ENCODE measurements at regions not wholly inside any gene's neighbourhood (a gene's known extent, or its start where the extent isn't known, plus 50 kb on each side); places are given as distances from the start of the nearest gene placed in this dataset.

DNA sequence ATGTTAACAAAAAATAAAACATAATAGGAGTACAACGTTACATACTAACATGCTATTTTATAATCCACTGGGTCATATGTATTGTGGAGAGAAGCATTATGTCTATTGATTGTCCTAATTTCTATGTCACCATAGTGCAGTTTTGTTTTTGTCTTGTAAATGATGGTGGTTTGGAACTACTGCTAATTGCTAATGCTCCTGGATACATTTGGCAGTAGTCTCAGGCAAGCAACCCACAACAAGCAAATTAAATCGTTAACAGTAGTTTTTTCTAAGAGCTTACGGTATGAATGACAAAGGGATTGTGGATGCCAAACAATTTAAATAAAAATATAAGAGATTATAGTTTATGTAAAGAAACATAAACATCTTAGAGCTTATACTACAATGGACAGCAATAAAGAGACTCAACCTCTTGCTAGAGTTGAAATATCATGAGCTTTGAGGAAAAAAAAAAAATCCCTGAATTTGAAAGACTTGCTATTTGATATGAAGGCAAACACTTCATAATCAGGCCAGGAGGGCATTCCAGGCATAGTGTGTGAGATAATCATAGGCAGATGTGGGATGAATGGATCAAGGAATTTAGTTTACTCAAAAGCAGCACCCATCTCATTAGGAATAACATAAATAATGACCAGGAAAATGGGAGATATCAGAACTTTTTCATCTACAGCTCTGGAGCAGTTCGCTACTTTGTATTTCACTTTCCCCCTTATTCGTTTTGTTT lies 181.3 kb downstream of the CCDC59 start:
- Histone ChIP-seq H3K4me1 (no peaks in the 10 kb centered on the region), H4K20me1 (no peaks in the 10 kb centered on the region), H3K9me3 (no peaks in the 10 kb centered on the region), H3K4me3 (no peak overlapping the region), H3K27ac (no peak overlapping the region), H3K27me3 (no peaks in the 10 kb centered on the region), H3K4me2 (no peak overlapping the region), H3K9ac (no peak overlapping the region), H3K36me3 (no peaks in the 10 kb centered on the region)
- no peak for TF ChIP-seq Cebpa-rat (IDR thresholded peaks at IDR 0.05)

DNA sequence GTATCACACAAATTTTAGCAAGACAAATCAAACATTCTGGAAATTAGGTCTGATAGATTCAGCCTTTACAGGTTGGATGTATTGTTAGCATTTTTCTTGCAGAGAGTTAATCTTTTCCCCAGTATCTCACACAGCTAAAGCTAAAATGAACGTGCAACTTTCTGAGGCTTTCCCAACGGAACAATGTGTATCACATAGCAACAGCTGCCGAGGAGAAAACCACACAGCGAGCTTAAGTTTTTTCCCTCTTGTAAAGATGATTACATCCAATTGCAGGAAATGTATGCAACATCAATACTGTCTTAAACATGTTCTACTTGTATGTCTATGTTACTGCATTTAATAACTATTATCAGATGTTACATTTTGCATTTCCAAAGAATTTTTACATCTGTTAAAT lies 182.2 kb downstream of the CCDC59 start:
- no peaks in the 10 kb centered on the region for H3K27me3 ChIP-seq
- no peaks in the 10 kb centered on the region for H3K4me1 ChIP-seq
- H4K20me1 ChIP-seq = no peaks in the 10 kb centered on the region
- no peak overlapping the region for H3K27ac ChIP-seq
- H3K4me2 ChIP-seq = no peak overlapping the region
- H3K9me3 ChIP-seq = no peaks in the 10 kb centered on the region
- no peak overlapping the region for H3K9ac ChIP-seq
- H3K36me3 ChIP-seq = no peaks in the 10 kb centered on the region
- no peak overlapping the region for H3K4me3 ChIP-seq
- no peak for TF ChIP-seq Cebpa-rat (IDR thresholded peaks at IDR 0.05)

DNA sequence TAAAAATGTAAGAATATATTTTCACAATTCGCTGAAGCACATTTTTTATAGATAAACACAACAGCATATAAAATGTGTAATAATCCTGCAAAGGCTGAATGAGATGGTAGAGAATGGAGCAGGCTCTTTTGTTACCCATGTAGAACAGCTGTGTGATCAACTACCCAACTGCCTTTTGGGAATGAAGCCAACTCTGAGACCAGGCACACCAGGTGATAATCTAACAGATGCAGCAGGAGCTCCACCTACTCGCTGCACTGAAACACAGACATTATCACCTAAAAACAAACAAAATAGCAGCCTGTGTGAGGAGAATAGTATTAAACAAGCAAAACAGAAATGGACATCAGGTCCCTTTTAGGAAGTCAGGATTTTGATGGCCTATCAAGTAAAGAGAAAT lies 183.3 kb downstream of the CCDC59 start:
- no peak for TF ChIP-seq Cebpa-rat (IDR thresholded peaks at IDR 0.05)
- H3K9ac ChIP-seq = no peak overlapping the region
- H3K9me3 ChIP-seq = no peaks in the 10 kb centered on the region
- H4K20me1 ChIP-seq = no peaks in the 10 kb centered on the region
- no peak overlapping the region for H3K4me2 ChIP-seq
- no peak overlapping the region for H3K4me3 ChIP-seq
- H3K4me1 ChIP-seq = no peaks in the 10 kb centered on the region
- no peak overlapping the region for H3K27ac ChIP-seq
- H3K27me3 ChIP-seq = no peaks in the 10 kb centered on the region
- no peaks in the 10 kb centered on the region for H3K36me3 ChIP-seq

- no peak overlapping the region for H3K4me3 ChIP-seq
- no peak overlapping the region for H3K9ac ChIP-seq
- H4K20me1 ChIP-seq = no peaks in the 10 kb centered on the region
- H3K4me2 ChIP-seq = no peak overlapping the region
- no peaks in the 10 kb centered on the region for H3K4me1 ChIP-seq
- TF ChIP-seq Cebpa-rat (IDR thresholded peaks at IDR 0.05) = no peak
- H3K9me3 ChIP-seq = no peaks in the 10 kb centered on the region
- no peaks in the 10 kb centered on the region for H3K27me3 ChIP-seq
- no peak overlapping the region for H3K27ac ChIP-seq
- H3K36me3 ChIP-seq = no peaks in the 10 kb centered on the region
Measured at GRCh38 chr12:82174383-82174782, 183.8 kb downstream of the CCDC59 start.

DNA sequence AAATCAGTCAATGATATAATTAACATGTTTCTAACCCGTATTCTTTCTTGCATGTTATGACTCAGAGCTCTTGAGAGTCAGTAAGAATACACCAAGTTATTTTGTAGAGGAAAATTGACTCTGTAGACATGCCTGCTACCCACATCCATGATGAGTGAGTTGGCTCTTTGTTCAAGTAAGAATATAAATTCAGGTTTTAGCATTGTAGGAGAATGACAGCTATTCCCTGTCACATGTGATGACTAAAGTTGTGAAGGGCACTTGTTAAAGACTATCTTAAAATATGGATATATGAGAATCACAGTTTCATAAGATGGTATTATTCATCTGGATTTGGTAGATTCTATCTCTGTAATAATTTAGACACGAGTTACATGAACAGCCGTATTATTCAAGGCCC lies 209.1 kb downstream of the CCDC59 start:
- Histone ChIP-seq H3K27ac (no peak overlapping the region), H4K20me1 (no peaks in the 10 kb centered on the region), H3K4me3 (no peak overlapping the region), H3K9ac (no peak overlapping the region), H3K27me3 (no peaks in the 10 kb centered on the region), H3K9me3 (no peaks in the 10 kb centered on the region), H3K36me3 (no peaks in the 10 kb centered on the region), H3K4me2 (no peak overlapping the region), H3K4me1 (no peaks in the 10 kb centered on the region)
- no peak for TF ChIP-seq Cebpa-rat (IDR thresholded peaks at IDR 0.05)

GRCh38 chr12:82146740-82147139 lies 211.4 kb downstream of the CCDC59 start:
- no peaks in the 10 kb centered on the region for H3K36me3 ChIP-seq
- H3K27ac ChIP-seq = no peak overlapping the region
- H3K4me2 ChIP-seq = no peak overlapping the region
- H3K27me3 ChIP-seq = no peaks in the 10 kb centered on the region
- H3K9ac ChIP-seq = no peak overlapping the region
- H3K4me3 ChIP-seq = no peak overlapping the region
- H3K4me1 ChIP-seq = no peaks in the 10 kb centered on the region
- H4K20me1 ChIP-seq = no peaks in the 10 kb centered on the region
- H3K9me3 ChIP-seq = no peaks in the 10 kb centered on the region
- TF ChIP-seq Cebpa-rat (IDR thresholded peaks at IDR 0.05) = no peak

GRCh38 chr12:82144505-82144904 lies 213.7 kb downstream of the CCDC59 start:
- H3K9ac ChIP-seq = no peak overlapping the region
- no peaks in the 10 kb centered on the region for H3K4me1 ChIP-seq
- no peaks in the 10 kb centered on the region for H3K9me3 ChIP-seq
- no peak overlapping the region for H3K4me2 ChIP-seq
- H3K27me3 ChIP-seq = no peaks in the 10 kb centered on the region
- no peak overlapping the region for H3K4me3 ChIP-seq
- TF ChIP-seq Cebpa-rat (IDR thresholded peaks at IDR 0.05) = no peak
- no peak overlapping the region for H3K27ac ChIP-seq
- no peaks in the 10 kb centered on the region for H4K20me1 ChIP-seq
- no peaks in the 10 kb centered on the region for H3K36me3 ChIP-seq

- no peak for TF ChIP-seq Cebpa-rat (IDR thresholded peaks at IDR 0.05)
Measured at GRCh38 chr12:82132390-82132789, 225.8 kb downstream of the CCDC59 start.

GRCh38 chr12:82130762-82131161 lies 227.4 kb downstream of the CCDC59 start:
- Histone ChIP-seq H3K9ac (no peak overlapping the region), H3K27ac (no peak overlapping the region), H3K27me3 (no peaks in the 10 kb centered on the region), H4K20me1 (no peaks in the 10 kb centered on the region), H3K9me3 (no peaks in the 10 kb centered on the region), H3K36me3 (no peaks in the 10 kb centered on the region), H3K4me2 (no peak overlapping the region), H3K4me3 (no peak overlapping the region), H3K4me1 (no peaks in the 10 kb centered on the region)
- no peak for TF ChIP-seq Cebpa-rat (IDR thresholded peaks at IDR 0.05)

More at GRCh38 chr12:82132390-82132789, 225.8 kb downstream of the CCDC59 start:
- no peaks in the 10 kb centered on the region for H3K9me3 ChIP-seq
- H3K4me3 ChIP-seq = no peak overlapping the region
- H4K20me1 ChIP-seq = no peaks in the 10 kb centered on the region
- H3K36me3 ChIP-seq = no peaks in the 10 kb centered on the region
- H3K27ac ChIP-seq = no peak overlapping the region
- no peak overlapping the region for H3K4me2 ChIP-seq
- no peak overlapping the region for H3K9ac ChIP-seq
- H3K27me3 ChIP-seq = no peaks in the 10 kb centered on the region
- H3K4me1 ChIP-seq = no peaks in the 10 kb centered on the region

GRCh38 chr12:82124711-82125380 lies 233.3 kb downstream of the CCDC59 start:
- Histone ChIP-seq H4K20me1 (no peaks in the 10 kb centered on the region), H3K27me3 (no peaks in the 10 kb centered on the region), H3K36me3 (no peaks in the 10 kb centered on the region), H3K4me2 (no peak overlapping the region), H3K27ac (no peak overlapping the region), H3K4me1 (no peaks in the 10 kb centered on the region), H3K9me3 (no peaks in the 10 kb centered on the region), H3K4me3 (no peak overlapping the region), H3K9ac (no peak overlapping the region)
- TF ChIP-seq Cebpa-rat (IDR thresholded peaks at IDR 0.05) = no peak
